SIG-M5 treated with dmso at 0.1 percent for 504 hours (cell line): ENCODE measurements at regions not wholly inside any gene's neighbourhood (a gene's known extent, or its start where the extent isn't known, plus 50 kb on each side); places are given as distances from the start of the nearest gene placed in this dataset.

Experiments used
- DNase-seq: peaks from one replicate; lab custom pipeline; 2025; ENCODE audit not compliant: unreplicated experiment; lab: John Stamatoyannopoulos, UW

- DNase-seq: no peak
These were observed 111.9 kb upstream of the SLC44A3 start for GRCh38 chr1:94708299-94708685.

- DNase-seq: no peak
These were observed 112.5 kb upstream of the SLC44A3 start for GRCh38 chr1:94707321-94708298.

GRCh38 chr1:94702442-94702815 lies 117.7 kb upstream of the SLC44A3 start:
- no peak for DNase-seq

- no peak for DNase-seq
These were observed 118.2 kb upstream of the SLC44A3 start for GRCh38 chr1:94701796-94702441.

GRCh38 chr1:94698759-94699502 lies 121.2 kb upstream of the SLC44A3 start:
- no peak for DNase-seq

- no peak for DNase-seq
These were observed 121.8 kb upstream of the SLC44A3 start for GRCh38 chr1:94698356-94698755.

GRCh38 chr1:94697839-94698238 lies 122.3 kb upstream of the SLC44A3 start:
- DNase-seq: no peak

GRCh38 chr1:94694226-94694915 lies 125.8 kb upstream of the SLC44A3 start:
- no peak for DNase-seq

GRCh38 chr1:94693435-94693834 lies 126.7 kb upstream of the SLC44A3 start:
- no peak for DNase-seq

GRCh38 chr1:94693029-94693428 lies 127.1 kb upstream of the SLC44A3 start:
- no peak for DNase-seq

GRCh38 chr1:94688646-94689045 lies 131.5 kb upstream of the SLC44A3 start:
- no peak for DNase-seq

GRCh38 chr1:94686882-94687281 lies 133.3 kb upstream of the SLC44A3 start:
- DNase-seq: no peak

GRCh38 chr1:94684690-94685250 lies 135.4 kb upstream of the SLC44A3 start:
- no peak for DNase-seq

- DNase-seq: no peak
These were observed 136.3 kb upstream of the SLC44A3 start for GRCh38 chr1:94683886-94684285.

- no peak for DNase-seq
These were observed 138.4 kb upstream of the F3 start for GRCh38 chr1:94680039-94680377.

GRCh38 chr1:94679332-94680038 lies 137.9 kb upstream of the F3 start:
- DNase-seq: no peak

GRCh38 chr1:94678202-94678848 lies 136.8 kb upstream of the F3 start:
- DNase-seq: no peak

GRCh38 chr1:94677714-94678113 lies 136.2 kb upstream of the F3 start:
- DNase-seq: no peak

- no peak for DNase-seq
These were observed 135.5 kb upstream of the F3 start for GRCh38 chr1:94677087-94677486.

- DNase-seq: no peak
These were observed 135.1 kb upstream of the F3 start for GRCh38 chr1:94676686-94677085.
